ENCODE measurements at regions not wholly inside any gene's neighbourhood (a gene's known extent, or its start where the extent isn't known, plus 50 kb on each side); places are given as distances from the start of the nearest gene placed in this dataset.
"Not testable (repeated sequence)": the region's sequence is repeated elsewhere in the genome, so short reads cannot be mapped to it uniquely, and the experiment has no call there.

- TF ChIP-seq TARDBP (IDR thresholded peaks at IDR 0.05); FOXM1 (IDR thresholded peaks at IDR 0.05; ENCODE audit: borderline replicate concordance); SP1 (IDR thresholded peaks at IDR 0.05); ARNT (IDR thresholded peaks at IDR 0.05); CTBP1 (IDR thresholded peaks at IDR 0.05; ENCODE audit: borderline replicate concordance); BHLHE40 (IDR thresholded peaks at IDR 0.05; ENCODE audit: borderline replicate concordance); FOXK2 (IDR thresholded peaks at IDR 0.05); SUZ12 (IDR thresholded peaks at IDR 0.05): not testable (repeated sequence)
Observed at GRCh38 chr13:82952336-82952735, 929.9 kb downstream of the SLITRK1 start.
